Endothelial cell (in vitro differentiated cells): ENCODE measurements at regions not wholly inside any gene's neighbourhood (a gene's known extent, or its start where the extent isn't known, plus 50 kb on each side); places are given as distances from the start of the nearest gene placed in this dataset.

ENCODE experiments used
- DNase-seq: peaks from one replicate; pipeline ENCODE4 v3.0.0; 2021; ENCODE audit warnings: low spot score
- H3K27ac Mint-ChIP-seq: one replicate; pipeline ENCODE4 v1.8.0; 2021; ENCODE audit warnings: mixed read lengths, inconsistent platforms; ENCODE audit not compliant: unreplicated experiment
- H3K27me3 Mint-ChIP-seq: one replicate; pipeline ENCODE4 v1.8.0; 2021; ENCODE audit warnings: mild to moderate bottlenecking, moderate library complexity, mixed read lengths, inconsistent platforms; ENCODE audit not compliant: unreplicated experiment
- H3K36me3 Mint-ChIP-seq: one replicate; pipeline ENCODE4 v1.8.0; 2021; ENCODE audit warnings: mild to moderate bottlenecking, low read depth, mixed read lengths, inconsistent platforms; ENCODE audit not compliant: unreplicated experiment
- H3K4me1 Mint-ChIP-seq: one replicate; pipeline ENCODE4 v1.8.0; 2021; ENCODE audit warnings: mild to moderate bottlenecking, mixed read lengths, inconsistent platforms; ENCODE audit not compliant: unreplicated experiment
- H3K4me3 Mint-ChIP-seq: one replicate; pipeline ENCODE4 v1.8.0; 2021; ENCODE audit warnings: mild to moderate bottlenecking, mixed read lengths, inconsistent platforms; ENCODE audit not compliant: unreplicated experiment
- H3K9me3 Mint-ChIP-seq: one replicate; pipeline ENCODE4 v1.8.0; 2021; ENCODE audit warnings: mixed read lengths, inconsistent platforms; ENCODE audit not compliant: unreplicated experiment
- TF ChIP-seq, protein P1 (sequence below): fragments of 200-600 bp; sonication (generic); IDR thresholded peaks from one replicate; pipeline ENCODE4 v1.5.0; 2021; ENCODE audit warnings: antibody characterized with exemption; ENCODE audit not compliant: unreplicated experiment

DNA sequence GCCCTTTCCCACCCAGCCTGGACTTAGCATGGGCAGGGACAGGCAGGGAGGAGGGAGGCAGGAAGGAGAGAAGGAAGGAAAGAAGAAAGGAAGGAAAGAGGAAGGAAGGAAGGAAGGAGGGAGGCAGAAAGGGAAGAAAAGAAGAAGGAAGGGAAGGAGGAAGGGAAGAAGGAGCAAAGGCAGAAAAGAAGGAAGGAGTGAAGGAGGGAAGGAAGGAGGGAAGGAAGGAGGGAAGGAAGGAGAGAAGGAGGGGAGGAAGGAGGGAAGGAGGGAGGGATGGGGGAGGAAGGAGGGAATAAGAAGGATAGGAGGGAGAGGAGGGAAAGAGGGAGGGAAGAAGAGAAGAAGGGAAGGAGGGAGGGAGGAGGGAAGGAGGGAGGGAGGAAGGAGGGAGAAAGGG lies 110.4 kb downstream of the SALL1 start:
- Mint-ChIP-seq H3K9me3 (no peaks in the 10 kb centered on the region), H3K36me3 (no peaks in the 10 kb centered on the region), H3K4me3 (no peak overlapping the region), H3K4me1 (no peaks in the 10 kb centered on the region), H3K27ac (no peak overlapping the region), H3K27me3 (no peaks in the 10 kb centered on the region)
- DNase-seq: no peak
- TF ChIP-seq, protein P1, sequence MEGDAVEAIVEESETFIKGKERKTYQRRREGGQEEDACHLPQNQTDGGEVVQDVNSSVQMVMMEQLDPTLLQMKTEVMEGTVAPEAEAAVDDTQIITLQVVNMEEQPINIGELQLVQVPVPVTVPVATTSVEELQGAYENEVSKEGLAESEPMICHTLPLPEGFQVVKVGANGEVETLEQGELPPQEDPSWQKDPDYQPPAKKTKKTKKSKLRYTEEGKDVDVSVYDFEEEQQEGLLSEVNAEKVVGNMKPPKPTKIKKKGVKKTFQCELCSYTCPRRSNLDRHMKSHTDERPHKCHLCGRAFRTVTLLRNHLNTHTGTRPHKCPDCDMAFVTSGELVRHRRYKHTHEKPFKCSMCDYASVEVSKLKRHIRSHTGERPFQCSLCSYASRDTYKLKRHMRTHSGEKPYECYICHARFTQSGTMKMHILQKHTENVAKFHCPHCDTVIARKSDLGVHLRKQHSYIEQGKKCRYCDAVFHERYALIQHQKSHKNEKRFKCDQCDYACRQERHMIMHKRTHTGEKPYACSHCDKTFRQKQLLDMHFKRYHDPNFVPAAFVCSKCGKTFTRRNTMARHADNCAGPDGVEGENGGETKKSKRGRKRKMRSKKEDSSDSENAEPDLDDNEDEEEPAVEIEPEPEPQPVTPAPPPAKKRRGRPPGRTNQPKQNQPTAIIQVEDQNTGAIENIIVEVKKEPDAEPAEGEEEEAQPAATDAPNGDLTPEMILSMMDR: no peak

DNA sequence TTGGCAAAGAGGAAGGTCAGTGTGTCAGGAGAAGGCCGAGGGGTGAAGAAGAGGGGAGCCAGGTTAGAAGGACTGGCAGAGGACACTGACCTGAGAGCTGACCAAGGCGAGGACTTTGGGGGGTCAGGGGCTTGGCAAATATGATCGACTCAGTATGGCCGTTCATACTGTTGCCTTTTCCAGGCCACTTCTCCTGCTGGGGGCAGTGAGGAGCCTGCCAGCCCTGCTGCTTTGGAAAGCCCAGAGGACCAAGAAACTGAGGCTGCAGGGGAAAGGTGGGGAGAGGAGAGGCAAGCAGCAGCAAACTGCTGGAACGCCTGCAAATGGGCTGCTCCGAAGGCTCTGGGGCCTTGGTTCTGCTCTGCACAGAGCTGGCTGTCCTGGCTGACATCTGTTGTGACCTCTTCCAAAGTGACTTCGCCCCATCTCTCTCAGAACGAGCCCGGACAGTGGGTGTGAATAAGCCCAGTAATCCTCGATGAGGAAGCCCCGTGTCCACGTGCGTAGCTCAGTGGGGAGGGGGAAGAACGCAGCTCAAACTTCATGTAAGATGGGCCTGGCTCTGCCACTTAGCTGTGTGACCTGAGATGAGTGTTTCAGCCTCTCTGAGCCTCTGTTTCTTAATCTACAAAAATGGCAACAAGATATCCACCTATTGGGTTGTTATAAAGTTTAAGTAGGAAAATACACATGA lies 111.3 kb downstream of the SALL1 start:
- no peaks in the 10 kb centered on the region for H3K36me3 Mint-ChIP-seq
- no peaks in the 10 kb centered on the region for H3K4me1 Mint-ChIP-seq
- no peaks in the 10 kb centered on the region for H3K9me3 Mint-ChIP-seq
- DNase-seq: no peak
- no peak overlapping the region for H3K4me3 Mint-ChIP-seq
- no peaks in the 10 kb centered on the region for H3K27me3 Mint-ChIP-seq
- no peak overlapping the region for H3K27ac Mint-ChIP-seq
- TF ChIP-seq, protein P1: no peak

DNA sequence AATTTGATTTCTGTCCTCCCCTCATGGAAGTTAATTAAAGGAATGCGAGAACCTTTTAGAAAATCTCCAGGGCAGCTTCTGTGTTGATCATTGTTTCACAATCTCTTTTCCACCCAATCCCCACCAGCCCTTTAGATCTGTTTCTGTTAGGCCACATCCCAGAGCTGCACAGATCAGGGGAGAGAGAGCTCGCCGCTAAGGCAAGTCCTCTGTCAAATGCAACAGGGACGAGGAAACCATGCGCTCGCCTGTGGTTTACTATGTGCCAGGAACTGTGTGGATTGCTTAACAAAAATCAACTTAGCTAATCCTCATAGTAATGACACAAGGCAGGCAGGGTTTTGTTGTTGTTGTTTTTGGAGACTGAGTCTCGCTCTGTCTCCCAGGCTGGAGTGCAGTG lies 115.4 kb downstream of the SALL1 start:
- Mint-ChIP-seq H3K36me3 (no peaks in the 10 kb centered on the region), H3K27ac (no peak overlapping the region), H3K9me3 (no peaks in the 10 kb centered on the region), H3K27me3 (no peaks in the 10 kb centered on the region), H3K4me3 (no peak overlapping the region), H3K4me1 (no peaks in the 10 kb centered on the region)
- TF ChIP-seq, protein P1: no peak
- DNase-seq: no peak

DNA sequence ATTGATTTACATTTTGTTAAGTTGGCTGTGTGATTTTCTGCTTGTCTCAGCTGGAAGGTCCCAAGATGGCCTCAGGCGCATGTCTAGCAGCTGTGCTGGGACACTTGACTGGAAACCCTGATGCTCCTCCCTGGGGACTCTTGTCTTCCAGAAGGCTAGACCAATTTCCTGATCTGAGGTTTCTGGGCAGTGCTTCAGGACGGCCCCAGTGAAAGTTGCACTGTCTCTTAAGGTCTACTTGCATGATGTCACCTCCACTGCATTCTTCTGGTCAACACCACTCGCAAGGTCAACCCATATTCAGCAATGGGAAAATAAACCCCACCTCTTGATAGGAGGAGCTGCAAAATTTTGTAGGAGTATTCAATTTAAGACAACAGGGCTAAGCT lies 116.0 kb downstream of the SALL1 start:
- Mint-ChIP-seq H3K27ac (no peak overlapping the region), H3K9me3 (no peaks in the 10 kb centered on the region), H3K4me3 (no peak overlapping the region), H3K4me1 (no peaks in the 10 kb centered on the region), H3K27me3 (no peaks in the 10 kb centered on the region), H3K36me3 (no peaks in the 10 kb centered on the region)
- TF ChIP-seq, protein P1: no peak
- DNase-seq: no peak

DNA sequence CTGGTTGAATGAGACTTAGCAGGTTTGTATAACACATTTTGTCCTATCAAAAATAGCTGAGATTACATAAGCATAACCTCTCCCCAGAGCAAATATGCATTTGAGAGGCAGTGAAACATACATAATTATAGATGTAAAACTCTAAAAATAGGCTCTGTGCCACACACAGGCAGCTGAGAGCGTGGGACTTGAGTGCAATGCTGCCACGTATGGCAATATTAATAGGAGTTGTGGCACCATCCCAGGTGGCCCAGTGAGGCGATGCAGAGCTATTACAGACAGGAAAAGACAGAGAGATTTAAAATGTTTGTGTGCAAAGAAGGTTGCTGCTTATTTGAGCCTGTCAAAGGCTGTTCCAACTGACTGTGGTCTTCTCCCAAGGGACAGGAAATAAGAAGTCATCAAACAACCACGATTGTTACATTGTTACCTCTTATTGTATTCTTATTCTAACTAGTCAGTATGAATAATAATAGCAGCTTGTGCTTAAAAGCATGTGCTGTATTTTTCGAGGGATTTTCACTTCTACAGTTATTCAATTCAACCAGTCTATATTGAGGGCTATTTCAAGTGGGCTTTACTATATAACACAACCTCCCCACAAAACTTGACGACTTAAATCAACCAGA lies 116.5 kb downstream of the SALL1 start:
- no peak for DNase-seq
- Mint-ChIP-seq H3K4me1 (no peaks in the 10 kb centered on the region), H3K4me3 (no peak overlapping the region), H3K27ac (no peak overlapping the region), H3K27me3 (no peaks in the 10 kb centered on the region), H3K9me3 (no peaks in the 10 kb centered on the region), H3K36me3 (no peaks in the 10 kb centered on the region)
- TF ChIP-seq, protein P1: no peak
